ENCODE measurements at regions not wholly inside any gene's neighbourhood (a gene's known extent, or its start where the extent isn't known, plus 50 kb on each side); places are given as distances from the start of the nearest gene placed in this dataset.

DNA sequence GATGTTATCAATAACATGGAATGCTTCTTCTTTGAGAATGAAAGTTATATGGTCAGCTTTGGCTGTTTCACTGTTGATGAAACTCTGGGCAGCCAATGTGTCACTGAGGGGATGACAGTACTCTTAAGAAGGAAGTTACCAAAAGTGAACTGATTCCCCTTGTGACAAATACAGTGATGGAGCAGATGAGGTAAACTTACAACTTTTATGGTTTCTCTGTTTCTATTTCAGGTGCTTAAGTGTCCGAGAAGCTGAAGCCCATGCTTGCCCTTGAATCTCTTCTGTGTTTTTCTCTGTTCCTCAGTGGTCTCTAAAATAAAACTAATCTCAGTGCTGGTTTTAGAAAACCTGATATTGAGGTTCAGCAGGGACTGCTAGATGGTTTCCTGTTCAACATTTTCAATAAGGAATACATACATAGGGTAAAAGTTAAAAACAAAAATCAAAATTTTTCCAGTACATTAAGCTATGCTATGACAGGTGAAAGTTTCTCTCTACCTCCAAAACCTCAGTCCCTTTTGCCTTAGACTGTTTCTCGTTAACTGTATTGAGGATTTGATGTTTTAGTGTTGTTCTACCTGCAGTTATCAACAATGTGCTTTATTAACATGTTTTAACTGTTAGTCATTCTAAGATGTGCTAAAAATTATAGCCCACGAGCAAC is 454.4 kb upstream of the ADGRL4 start:
- TF ChIP-seq CTCF (IDR thresholded peaks at IDR 0.05) (no peak), POLR2AphosphoS5 (IDR thresholded peaks at IDR 0.05) (no peak), POLR2A (IDR thresholded peaks at IDR 0.05) (no peak)

Measured in breast epithelium (tissue), 3 donors.